HK-2 (cell line): ENCODE measurements at regions not wholly inside any gene's neighbourhood (a gene's known extent, or its start where the extent isn't known, plus 50 kb on each side); places are given as distances from the start of the nearest gene placed in this dataset.

ENCODE experiments used
- DNase-seq: peaks from one replicate; pipeline ENCODE4 v3.0.0-alpha.2; 2018; ENCODE audit not compliant: unreplicated experiment

DNA sequence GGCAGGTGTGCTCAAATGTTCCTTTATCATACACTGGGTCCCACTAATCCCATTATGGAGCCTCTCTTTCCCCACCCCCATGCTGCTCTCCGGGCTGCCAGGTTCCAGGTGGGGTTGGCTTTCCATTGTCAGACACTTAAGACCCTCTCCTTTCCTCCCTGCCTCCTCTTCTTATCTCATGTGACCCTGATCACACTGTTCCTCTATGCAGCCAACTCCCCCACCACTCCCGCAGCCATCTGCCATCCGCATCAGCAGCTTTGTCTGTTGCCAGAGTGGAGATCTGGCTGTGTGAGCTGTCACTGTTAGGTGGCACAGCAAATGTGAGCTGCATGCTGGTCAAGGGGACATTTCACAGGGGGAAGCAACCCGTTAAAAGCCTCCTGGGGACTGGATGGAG lies 391.4 kb downstream of the TNS3 start:
- no peak for DNase-seq

DNA sequence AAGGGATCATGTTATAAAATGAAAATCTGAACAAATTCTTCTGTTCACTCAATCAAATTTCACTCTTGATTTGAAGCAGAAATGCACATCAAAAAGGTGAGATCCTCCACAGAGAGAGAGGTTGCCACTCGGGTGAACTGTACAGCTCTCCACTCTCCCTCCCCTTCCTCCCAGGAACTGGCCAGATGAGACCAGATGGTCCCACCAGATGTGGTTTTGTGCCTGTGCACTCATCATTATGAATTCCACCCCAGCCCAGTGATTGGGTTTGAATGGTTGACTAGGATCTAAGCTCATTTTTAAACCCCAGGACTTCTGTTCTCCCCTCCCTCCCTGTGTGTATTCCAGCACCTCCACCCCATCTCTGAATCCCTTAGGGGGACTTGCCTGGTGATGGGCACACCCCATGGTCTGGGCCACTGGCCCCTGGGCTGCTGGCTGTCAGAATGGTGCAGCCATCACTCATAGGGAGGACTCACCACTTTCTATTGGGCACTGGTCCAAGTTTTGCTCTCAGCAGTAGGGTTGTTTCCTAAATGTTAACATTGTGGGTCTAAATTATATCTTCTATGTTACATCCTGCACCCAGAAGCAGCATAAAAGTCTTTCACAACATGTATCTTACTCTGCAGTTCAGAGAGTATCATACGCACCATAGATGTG lies 393.1 kb downstream of the TNS3 start:
- DNase-seq: no peak

DNA sequence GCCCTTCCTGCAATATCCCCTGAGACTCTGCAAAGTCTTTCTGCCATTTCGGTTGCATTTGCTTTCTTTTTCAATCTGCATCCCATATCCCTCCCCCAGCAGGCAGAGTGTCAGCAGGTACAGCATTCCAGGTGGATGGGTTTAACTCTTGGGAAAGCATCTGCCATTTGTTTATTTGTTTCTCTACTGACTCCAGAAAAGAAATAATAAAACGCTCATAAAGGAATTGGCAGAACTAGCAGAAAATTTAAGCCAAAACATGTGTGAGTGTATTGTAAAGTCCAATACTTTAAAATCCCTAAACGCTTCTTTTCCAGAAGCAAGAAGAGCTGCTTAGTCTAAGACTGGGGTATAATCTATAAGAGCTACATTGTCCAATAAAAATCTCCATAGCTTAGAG lies 393.8 kb downstream of the TNS3 start:
- no peak for DNase-seq

DNA sequence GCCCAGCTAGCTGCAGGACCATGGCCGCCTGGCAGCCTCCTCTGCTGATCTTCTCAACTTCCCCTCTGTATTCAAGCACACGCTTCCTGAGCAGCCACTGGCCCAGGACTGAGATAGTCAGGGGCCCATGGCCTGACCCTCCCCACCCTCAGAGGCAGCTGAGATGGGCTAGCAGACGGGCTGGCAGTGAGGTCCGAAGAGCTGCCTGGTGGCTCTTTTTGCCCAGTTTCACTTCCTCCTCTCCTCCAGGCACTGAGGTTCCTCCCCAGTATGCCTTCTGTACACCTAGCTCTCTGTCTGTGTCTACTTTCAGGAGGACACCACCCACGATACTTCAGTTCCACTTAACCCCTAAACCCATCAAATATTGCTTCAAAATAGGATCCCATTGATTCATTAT lies 395.6 kb downstream of the TNS3 start:
- DNase-seq: no peak

DNA sequence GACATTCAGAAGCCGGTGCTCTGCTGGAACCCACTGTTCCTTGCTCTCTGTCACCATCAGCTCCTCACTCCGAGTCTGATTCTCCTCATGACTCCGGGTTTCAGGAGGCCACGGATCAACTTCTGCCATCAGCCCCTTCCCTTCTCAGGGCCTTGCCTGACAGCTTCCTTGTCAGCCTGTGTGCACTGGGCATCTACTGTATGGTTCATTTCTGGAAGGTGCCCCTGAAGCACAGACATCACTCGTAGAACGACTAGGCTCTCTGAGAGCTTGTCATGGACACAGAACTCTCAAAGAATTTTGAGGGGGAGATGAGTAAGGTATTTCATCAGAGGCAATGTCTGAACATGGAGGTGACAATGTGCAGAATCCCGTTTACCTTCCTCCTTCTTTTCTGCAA lies 396.1 kb downstream of the TNS3 start:
- no peak for DNase-seq

DNA sequence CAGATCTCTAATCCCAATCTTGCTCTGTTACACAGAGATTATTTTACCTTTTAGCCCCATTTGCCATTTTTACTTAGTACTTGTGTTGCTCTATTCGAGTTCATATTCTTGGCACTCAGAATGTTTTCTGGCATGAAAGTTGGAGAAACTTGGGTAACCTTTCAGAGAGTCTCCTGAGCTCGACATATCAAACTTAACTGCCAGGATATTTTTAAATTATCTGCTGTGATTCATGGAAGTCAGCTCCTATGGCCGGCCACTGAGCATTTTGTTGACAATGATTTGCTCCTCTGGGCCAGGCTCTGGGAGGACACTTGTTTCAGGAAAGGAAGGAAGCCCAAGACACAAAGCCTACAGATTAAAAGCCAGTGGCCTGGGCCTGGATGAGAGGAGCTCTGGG lies 396.7 kb downstream of the TNS3 start:
- DNase-seq: no peak

DNA sequence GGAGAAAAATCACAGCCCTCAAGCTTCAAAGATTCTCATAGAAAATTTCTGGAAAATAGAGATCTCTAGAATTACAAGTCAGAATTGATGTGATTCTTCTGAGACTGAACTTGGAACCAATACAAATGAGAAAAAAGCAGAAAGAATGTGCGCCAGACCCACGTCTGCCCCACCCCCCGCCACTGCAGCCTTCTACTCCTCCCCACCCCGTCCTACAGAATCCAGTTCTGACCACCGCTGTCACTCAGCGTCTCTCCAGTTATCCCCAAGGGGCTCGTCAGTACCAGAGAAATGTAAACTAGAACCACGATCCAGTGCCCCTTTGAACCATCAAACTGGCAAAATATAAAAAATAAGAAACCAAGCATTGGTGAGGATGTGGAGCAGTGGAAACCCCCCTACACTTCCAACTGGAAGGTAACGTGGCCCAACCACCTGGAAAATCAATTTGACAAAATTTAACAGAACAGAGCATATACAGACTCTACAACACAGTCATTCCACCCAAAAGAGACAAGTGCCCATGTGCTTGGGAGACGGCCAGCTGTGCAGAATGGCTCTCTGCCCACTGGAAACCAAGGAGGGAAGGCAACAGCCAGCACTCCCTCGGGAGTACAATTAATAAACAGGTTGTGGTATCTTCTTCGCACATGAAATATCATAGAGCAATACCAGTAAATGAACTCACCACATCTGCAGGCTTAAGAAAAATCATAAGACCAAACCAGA lies 397.9 kb downstream of the TNS3 start:
- DNase-seq: no peak

DNA sequence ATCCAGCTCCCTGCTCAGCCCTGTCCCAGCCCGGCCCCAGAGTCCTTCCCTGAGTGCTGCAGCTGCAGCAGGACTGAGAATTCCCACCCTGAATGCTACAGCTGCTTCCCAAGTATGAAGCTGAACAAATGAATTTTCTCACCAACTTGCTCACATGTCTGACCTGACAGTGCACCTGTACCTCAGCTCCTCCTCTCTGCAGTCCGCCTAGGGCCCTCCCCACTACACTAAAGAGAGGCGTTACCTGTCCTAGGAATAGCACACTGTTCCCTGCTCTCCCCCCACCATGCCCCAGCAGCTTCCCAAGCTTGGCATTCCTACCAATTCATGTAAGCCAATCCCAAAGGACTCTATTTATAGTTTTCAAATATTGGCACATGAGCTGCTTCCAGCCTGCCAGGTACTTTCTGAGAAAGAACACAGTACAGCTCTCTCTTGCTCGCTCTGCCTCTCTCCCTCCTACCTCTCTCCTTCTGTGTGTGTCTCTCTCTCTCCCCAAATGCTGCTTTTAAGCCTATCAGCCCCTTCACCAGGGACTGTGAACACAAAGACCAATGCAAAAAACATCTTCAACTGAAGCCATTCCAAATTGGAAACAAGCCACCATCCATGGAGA lies 400.1 kb downstream of the TNS3 start:
- no peak for DNase-seq

DNA sequence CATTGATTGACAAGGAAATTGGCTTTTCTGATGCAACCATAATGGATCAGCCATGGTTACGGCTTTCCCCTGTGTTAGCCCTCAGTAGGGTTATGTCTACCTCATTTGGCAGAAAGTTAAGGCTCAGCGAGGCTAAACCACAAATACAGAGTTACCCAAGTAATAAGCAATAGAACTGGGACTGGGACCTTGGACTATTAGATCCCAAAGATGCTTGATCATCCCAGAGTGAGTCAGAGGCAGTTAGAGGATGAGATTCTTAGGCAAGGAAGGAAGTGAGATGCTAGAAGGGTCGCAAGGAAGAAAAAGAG lies 401.4 kb downstream of the TNS3 start:
- DNase-seq: no peak

DNA sequence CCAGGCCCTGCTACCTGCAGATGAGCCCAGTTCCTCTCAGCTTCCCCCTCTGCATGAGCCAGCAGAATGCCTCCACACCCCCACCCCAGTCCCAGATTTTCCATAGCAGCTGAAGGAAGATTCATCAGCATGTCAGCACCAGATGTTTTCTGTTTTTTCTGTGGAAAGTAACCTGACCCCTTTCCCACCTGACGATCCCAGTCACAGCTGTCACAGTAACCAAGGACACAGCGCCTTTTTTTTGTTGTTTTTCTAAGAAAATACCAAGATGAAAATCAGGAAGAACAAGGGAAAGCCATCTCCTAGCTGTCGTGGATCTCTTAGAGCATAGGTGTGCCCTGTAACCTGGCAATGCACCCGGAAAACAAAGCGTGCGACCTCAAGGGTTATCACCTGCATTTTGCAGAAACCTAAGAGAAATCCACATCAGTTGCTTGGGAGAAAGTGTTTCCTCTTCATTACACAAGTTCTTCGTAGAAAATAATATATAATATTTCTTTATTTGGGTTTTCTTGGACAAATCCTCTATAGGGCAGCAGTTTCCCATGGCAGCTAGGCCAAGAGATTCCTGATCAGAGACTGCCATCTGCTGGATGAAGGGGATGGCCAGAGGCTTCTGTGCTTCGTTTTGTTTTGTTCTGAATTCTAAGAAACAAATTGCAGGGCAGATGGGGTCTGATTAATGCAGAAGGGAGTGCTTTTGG lies 401.9 kb downstream of the TNS3 start:
- DNase-seq: peak; percentile 53

DNA sequence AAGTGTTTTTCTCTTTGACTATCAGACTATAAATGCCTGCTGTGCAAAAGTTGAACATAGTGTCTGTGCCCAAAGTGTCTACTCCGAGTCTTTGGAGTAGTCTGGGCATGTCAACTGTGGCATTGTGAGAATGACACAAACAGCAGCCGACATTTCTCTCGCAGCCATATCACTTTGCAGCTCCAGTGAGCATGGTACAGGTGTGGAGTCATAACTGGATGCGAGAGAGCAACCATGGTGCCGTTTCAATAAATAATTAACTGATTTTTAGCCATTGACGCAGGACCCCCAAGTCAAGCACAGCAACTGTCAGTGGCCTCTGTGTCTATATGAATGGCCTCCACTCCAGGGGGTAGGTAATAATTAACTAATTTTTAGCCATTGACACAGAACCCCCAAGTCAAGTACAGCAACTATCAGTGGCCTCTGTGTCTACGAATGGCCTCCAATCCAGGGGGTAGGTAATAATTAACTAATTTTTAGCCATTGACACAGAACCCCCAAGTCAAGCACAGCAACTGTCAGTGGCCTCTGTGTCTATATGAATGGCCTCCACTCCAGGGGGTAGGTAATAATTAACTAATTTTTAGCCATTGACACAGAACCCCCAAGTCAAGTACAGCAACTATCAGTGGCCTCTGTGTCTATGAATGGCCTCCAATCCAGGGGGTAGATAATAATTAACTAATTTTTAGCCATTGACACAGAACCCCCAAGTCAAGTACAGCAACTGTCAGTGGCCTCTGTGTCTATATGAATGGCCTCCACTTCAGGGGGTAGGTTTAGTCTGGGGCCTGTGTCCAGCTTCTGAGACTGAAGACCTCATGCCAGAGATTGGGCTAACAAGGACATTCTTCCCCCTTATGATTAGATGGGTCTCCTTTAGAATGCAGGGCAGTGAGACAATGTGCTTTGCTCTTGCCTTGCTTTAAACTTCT lies 409.0 kb downstream of the TNS3 start:
- DNase-seq: peak; percentile 63

DNA sequence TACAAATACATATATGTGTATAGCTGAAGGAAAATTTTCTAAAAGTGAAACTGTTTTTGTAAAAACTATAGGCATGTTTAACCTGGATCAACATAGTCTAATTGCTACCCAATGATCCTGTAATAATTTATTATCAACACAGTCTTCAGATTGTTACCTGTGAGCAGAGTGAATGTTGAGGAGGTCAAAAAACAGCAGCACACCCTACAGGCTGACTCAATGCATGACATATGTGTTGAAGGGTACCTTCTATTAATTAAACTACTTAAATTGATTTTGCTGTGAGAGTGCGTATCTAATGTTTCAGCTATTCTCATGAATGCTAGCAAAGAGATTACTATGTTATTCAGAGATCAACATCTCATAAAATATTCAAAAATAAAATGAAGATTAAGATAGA lies 411.4 kb downstream of the TNS3 start:
- no peak for DNase-seq

DNA sequence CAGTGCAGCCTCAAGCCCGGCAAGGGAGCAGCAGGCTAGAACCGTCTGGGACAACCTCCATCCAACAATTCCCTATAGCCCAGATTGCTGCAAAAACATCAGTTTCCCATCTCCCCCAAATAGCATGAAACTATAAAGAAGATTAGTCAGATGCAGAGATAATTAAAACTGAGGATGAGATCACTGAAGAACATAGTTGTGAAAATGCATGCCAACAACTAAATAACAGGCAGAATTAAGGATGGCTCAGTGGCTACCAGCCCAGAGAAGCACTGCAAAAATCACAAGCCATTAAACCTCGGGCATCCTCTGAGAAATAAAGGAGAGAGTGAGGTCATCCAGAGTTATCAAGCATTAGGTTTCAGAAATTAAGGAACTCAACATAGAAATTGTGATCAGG lies 427.1 kb downstream of the TNS3 start:
- no peak for DNase-seq

DNA sequence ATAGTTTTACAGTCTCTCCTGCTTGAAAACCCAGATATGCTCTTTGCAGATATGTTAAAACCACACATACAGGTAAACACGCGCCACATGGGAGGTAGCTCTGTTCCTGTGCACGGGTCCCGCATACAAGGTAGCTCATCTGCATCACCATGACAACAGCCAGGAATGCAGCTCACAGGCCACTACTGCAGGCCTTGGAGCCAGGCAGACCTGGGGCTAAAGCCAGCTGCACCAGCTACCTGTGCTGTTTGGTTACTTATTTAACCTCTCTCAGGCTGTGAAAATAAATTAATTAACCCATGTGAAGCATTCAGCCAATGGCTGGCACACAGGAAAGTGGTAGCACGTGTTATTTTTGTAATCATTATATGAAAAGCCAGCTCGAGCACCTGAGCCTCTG lies 428.3 kb downstream of the TNS3 start:
- peak; percentile 30 for DNase-seq

DNA sequence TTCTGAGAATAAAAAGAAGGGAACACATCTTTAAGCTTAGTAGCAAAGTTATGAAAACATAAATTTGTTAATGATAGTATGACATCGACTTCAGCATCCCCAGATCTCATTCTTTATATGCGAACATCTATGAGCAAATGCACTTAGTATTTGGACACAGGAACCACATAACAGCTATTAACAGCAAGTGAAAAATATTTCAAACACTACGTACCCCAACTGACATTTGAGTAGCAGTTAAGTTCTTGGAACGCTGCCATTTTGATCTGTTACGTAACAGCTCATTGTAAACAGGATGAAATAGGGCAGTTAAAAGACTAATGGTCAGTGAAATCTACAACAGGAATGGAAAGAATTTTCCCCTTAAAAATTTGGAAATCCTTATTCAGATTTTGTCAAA lies 428.9 kb downstream of the TNS3 start:
- DNase-seq: peak; percentile 36

DNA sequence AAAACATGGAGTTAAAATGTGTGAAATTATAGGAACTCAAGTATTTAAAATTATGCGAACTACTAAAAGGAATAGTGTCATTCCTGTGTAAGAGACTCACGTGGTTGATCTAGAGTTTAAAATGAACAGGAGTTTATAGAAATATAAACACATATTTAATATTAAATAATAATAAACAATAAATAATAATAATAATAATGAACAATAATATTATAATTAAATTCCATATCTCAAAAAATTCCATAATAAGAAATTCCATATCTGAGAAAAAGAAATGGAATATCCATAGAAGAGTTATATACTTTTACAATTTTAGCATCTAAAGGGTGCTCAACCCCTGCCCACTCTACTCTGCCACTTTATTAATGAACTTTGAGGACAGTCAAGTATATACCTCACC lies 429.6 kb downstream of the TNS3 start:
- no peak for DNase-seq

DNA sequence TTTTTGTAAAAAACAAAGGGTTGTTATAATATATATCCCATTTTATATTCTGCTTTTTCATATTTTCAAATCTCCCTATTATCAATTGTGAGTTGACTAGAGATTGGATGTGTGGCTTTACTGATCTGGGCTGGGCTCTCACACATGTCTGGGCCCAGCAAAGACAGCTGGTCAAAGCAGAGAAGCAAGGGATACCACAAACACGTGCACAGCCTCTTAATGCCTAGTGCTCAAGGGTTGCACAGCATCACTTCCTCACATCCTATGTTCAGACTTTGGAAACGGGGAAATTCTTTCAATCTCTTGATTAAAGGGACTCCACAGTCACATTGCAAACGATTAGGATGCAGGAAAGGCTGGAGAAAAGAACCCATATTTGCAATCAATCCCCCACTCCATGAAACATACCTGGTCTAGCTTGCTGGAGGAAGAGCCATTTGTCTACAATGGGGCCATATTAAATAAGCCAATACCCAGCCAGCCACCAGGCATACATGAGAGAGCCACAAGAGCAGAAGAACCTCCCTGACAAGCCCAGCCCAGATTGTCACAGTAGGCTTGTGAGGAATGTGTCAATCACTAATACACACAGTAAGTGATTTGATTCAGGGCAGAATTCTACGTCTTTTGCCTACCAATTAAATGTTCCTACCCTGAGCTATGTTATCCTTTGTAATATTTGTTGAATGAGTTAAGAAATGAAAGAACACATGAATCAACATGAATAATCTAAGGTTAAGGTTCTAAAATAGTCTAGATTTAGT lies 431.2 kb downstream of the TNS3 start:
- no peak for DNase-seq

DNA sequence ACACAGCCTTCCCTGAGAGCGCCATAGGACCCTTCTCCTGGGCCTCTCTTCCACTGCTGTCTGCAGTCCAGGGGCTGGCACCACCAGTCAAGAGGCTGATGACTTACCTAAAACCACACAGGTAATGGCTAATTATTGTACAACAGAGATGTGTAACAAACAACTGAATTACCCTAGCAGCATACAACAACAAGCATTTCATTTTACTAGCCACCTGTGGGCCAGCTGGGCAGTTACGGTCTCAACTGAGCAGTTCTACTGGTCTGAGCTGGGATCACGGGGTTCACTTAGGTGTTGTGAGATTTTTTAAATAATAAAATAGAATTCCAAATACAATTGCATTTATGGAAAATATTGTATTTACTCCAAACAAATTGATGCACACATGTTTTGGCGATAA lies 431.9 kb downstream of the TNS3 start:
- no peak for DNase-seq

DNA sequence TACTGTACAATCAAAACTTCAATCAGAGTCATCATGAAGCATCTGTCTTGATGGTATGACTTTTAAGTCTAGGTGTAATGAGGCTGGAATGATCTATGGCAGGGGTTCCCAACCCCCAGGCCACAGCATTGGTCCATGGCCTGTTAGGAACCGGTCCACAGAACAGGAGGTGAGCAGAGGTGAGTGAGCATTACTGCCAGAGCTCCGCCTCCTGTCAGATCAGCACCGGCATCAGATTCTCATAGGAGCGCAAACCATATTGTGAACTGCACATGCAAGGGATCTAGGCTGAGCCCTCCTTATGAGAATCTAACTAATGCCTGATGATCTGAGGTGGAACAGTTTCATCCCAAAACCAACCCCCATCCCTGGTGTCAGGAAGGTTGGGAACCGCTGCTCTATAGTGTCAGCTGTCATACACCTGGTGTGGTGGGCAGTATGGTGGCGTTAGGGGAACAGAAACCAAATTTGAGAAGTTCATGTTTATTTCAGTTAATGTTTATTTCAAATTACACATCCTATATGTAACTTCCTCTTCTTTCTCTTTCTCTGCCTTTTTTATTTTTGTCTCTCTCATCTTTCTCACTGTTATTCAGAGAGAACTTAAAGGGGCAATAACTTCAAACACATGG lies 432.6 kb downstream of the TNS3 start:
- DNase-seq: no peak

DNA sequence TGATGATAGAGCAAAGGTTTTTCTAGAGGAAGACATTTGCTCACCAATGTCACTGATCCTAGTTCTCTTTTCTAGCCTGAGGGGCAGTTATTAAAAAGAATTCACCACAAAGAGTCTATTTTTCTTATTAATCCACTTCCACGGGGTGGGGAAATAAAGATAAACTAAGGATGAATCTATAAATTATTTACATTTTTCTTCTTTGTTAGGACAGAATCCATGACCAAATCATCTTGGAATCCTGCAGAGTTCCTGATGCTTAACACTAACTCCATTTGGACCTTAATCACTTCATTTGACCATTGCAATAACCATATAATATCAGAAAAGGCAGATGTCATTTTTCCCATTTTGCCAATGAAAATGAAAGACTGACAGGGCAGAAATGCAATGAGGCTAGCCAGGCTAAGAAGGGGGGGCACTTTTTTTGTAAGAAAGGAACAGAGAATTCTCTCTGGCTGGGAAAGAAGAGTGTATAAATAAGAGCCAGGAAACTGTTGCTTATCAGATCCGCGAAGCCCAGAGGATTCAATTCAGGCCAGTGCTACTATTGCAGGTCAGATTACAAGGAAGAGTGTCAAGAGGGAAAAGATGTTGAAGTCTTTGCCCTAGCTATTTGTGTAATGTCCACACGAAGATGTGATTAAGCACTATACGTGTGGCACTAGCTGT lies 433.2 kb downstream of the TNS3 start:
- no peak for DNase-seq
